Subcutaneous abdominal adipose tissue (tissue), 5 donors: ENCODE measurements at regions not wholly inside any gene's neighbourhood (a gene's known extent, or its start where the extent isn't known, plus 50 kb on each side); places are given as distances from the start of the nearest gene placed in this dataset.
"Not testable (repeated sequence)": the region's sequence is repeated elsewhere in the genome, so short reads cannot be mapped to it uniquely, and the experiment has no call there.

Experiments used
- H3K27ac ChIP-seq: one replicate; pipeline ENCODE4 v1.7.0; 2013; ENCODE audit warnings: low read depth, mild to moderate bottlenecking, inconsistent platforms, low read length, moderate library complexity
- H3K27me3 ChIP-seq, 5 donors: one replicate each; pipeline ENCODE4 v1.7.0; 2013; ENCODE audit warnings: low read length in 5 of 5, inconsistent platforms in 1 of 5; ENCODE audit not compliant: control insufficient read depth in 5 of 5, insufficient read depth in 4 of 5
- H3K36me3 ChIP-seq, 5 donors: one replicate each; pipeline ENCODE4 v1.7.0; 2013; ENCODE audit warnings: low read length in 5 of 5; ENCODE audit not compliant: control insufficient read depth in 5 of 5, insufficient read depth in 5 of 5
- H3K4me1 ChIP-seq, 5 donors: one replicate each; pipeline ENCODE4 v1.7.0; 2013; ENCODE audit warnings: low read length in 5 of 5, mild to moderate bottlenecking in 3 of 5, moderate library complexity in 1 of 5; ENCODE audit not compliant: control insufficient read depth in 5 of 5, insufficient read depth in 5 of 5
- H3K4me3 ChIP-seq, 5 donors: one replicate each; pipeline ENCODE4 v1.7.0; 2013; ENCODE audit warnings: low read length in 5 of 5, low read depth in 1 of 5
- H3K9ac ChIP-seq, 5 donors: one replicate each; pipeline ENCODE4 v1.7.0; 2013; ENCODE audit warnings: low read length in 5 of 5, mild to moderate bottlenecking in 4 of 5, moderate library complexity in 3 of 5
- H3K9me3 ChIP-seq, 5 donors: one replicate each; pipeline ENCODE4 v1.7.0; 2013; ENCODE audit warnings: low read length in 5 of 5; ENCODE audit not compliant: control insufficient read depth in 5 of 5
- donor health status: healthy.
- donor health status: healthy.
- donor health status: healthy.
- donor health status: healthy.
- donor health status: healthy.

- Histone ChIP-seq H3K27me3 (peaks cover 0 to 2% (median 0%) of the 10 kb centered on the region in 5 donors), H3K4me1 (no peaks in the 10 kb centered on the region), H3K27ac (no peak overlapping the region)
These were observed 307.3 kb downstream of the RAPGEF2 start for GRCh38 chr4:159410076-159410777.

GRCh38 chr4:159410891-159411290 is 308.0 kb downstream of the RAPGEF2 start:
- Histone ChIP-seq H3K36me3 (no peaks in the 10 kb centered on the region), H3K9me3 (no peaks in the 10 kb centered on the region), H3K27ac (no peak overlapping the region), H3K27me3 (peaks cover 0 to 2% (median 0%) of the 10 kb centered on the region in 5 donors), H3K4me3 (no peak overlapping the region), H3K4me1 (no peaks in the 10 kb centered on the region), H3K9ac (no peak overlapping the region)

More at GRCh38 chr4:159410076-159410777, 307.3 kb downstream of the RAPGEF2 start:
- Histone ChIP-seq H3K4me3 (no peak overlapping the region), H3K9me3 (no peaks in the 10 kb centered on the region), H3K36me3 (no peaks in the 10 kb centered on the region), H3K9ac (no peak overlapping the region)

GRCh38 chr4:159413306-159413943 is 310.5 kb downstream of the RAPGEF2 start:
- H3K27me3 ChIP-seq, result peaks cover 0 to 2% (median 0%) of the 10 kb centered on the region in 5 donors
- H3K4me3 ChIP-seq, result no peak overlapping the region
- H3K9me3 ChIP-seq, result peaks cover 0 to 8% (median 3%) of the 10 kb centered on the region in 5 donors
- H3K9ac ChIP-seq, result no peak overlapping the region
- H3K4me1 ChIP-seq, result no peaks in the 10 kb centered on the region
- H3K27ac ChIP-seq, result no peak overlapping the region
- H3K36me3 ChIP-seq, result no peaks in the 10 kb centered on the region

GRCh38 chr4:159414305-159414704 is 311.4 kb downstream of the RAPGEF2 start:
- Histone ChIP-seq H3K27me3 (peaks cover 0 to 2% (median 0%) of the 10 kb centered on the region in 5 donors), H3K4me1 (no peaks in the 10 kb centered on the region), H3K27ac (no peak overlapping the region), H3K4me3 (no peak overlapping the region), H3K9ac (no peak overlapping the region), H3K36me3 (no peaks in the 10 kb centered on the region), H3K9me3 (peaks cover 0 to 9% (median 4%) of the 10 kb centered on the region in 5 donors)

GRCh38 chr4:159416073-159416472 is 313.2 kb downstream of the RAPGEF2 start:
- no peaks in the 10 kb centered on the region for H3K36me3 ChIP-seq
- no peak overlapping the region for H3K4me3 ChIP-seq
- H3K27ac ChIP-seq, result no peak overlapping the region

GRCh38 chr4:159416996-159417395 is 314.1 kb downstream of the RAPGEF2 start:
- Histone ChIP-seq H3K27ac (no peak overlapping the region), H3K4me3 (no peak overlapping the region), H3K9ac (no peak overlapping the region), H3K4me1 (no peaks in the 10 kb centered on the region), H3K36me3 (no peaks in the 10 kb centered on the region), H3K9me3 (peaks cover 0 to 19% (median 9%) of the 10 kb centered on the region in 5 donors), H3K27me3 (peaks cover 0 to 2% (median 0%) of the 10 kb centered on the region in 5 donors)

More at GRCh38 chr4:159416073-159416472, 313.2 kb downstream of the RAPGEF2 start:
- no peak overlapping the region for H3K9ac ChIP-seq
- peaks cover 0 to 2% (median 0%) of the 10 kb centered on the region in 5 donors for H3K27me3 ChIP-seq
- H3K4me1 ChIP-seq, result no peaks in the 10 kb centered on the region
- peaks cover 0 to 19% (median 9%) of the 10 kb centered on the region in 5 donors for H3K9me3 ChIP-seq

- no peak overlapping the region for H3K27ac ChIP-seq
- no peaks in the 10 kb centered on the region for H3K4me1 ChIP-seq
- no peak overlapping the region for H3K4me3 ChIP-seq
These were observed 317.5 kb downstream of the RAPGEF2 start for GRCh38 chr4:159420162-159421057.

GRCh38 chr4:159421058-159421419 is 318.2 kb downstream of the RAPGEF2 start:
- not testable (repeated sequence) for H3K4me1 ChIP-seq, H3K27me3 ChIP-seq, H3K36me3 ChIP-seq, H3K4me3 ChIP-seq, H3K9ac ChIP-seq, H3K27ac ChIP-seq
- peaks cover 0 to 19% (median 9%) of the 10 kb centered on the region in 5 donors for H3K9me3 ChIP-seq

More at GRCh38 chr4:159420162-159421057, 317.5 kb downstream of the RAPGEF2 start:
- H3K9ac ChIP-seq, result no peak overlapping the region
- H3K9me3 ChIP-seq, result peaks cover 0 to 19% (median 9%) of the 10 kb centered on the region in 5 donors
- no peaks in the 10 kb centered on the region for H3K36me3 ChIP-seq
- no peaks in the 10 kb centered on the region for H3K27me3 ChIP-seq

- Histone ChIP-seq H3K4me3 (no peak overlapping the region), H3K27me3 (no peaks in the 10 kb centered on the region), H3K9ac (no peak overlapping the region), H3K9me3 (peaks cover 0 to 19% (median 9%) of the 10 kb centered on the region in 5 donors), H3K4me1 (no peaks in the 10 kb centered on the region), H3K27ac (no peak overlapping the region), H3K36me3 (no peaks in the 10 kb centered on the region)
These were observed 319.1 kb downstream of the RAPGEF2 start for GRCh38 chr4:159422019-159422418.
